Endothelial cell of umbilical vein (primary cell): ENCODE measurements at regions not wholly inside any gene's neighbourhood (a gene's known extent, or its start where the extent isn't known, plus 50 kb on each side); places are given as distances from the start of the nearest gene placed in this dataset.

Experiments
- BruUV-seq: library from RNA; stranded (reverse); fragments of 400-500 nt; replicated peaks from 2 replicates; lab custom pipeline; 2021; lab: Mats Ljungman, UMichigan
- CTCF ChIA-PET: fragments of 300-600, 350-600 bp; sonication (Branson Sonifier 250); formaldehyde crosslinking; loops from one replicate; lab custom pipeline; 2021; ENCODE audit warnings: antibody characterized with exemption, inconsistent platforms; lab: Charles Lee
- POLR2A ChIA-PET: fragments of 300-600, 350-600 bp; sonication (Branson Sonifier 250); formaldehyde crosslinking; loops from one replicate; lab custom pipeline; 2021; ENCODE audit warnings: antibody characterized with exemption, inconsistent platforms; lab: Charles Lee
- DNase-seq: peaks from one replicate; pipeline ENCODE4 v3.0.0-alpha.2; 2011; ENCODE audit warnings: low read depth, low spot score
- FAIRE-seq: peaks from 2 replicates; lab custom pipeline; 2011; peaks lifted over from hg19 to GRCh38; lab: Jason Lieb, UNC
- H2AFZ ChIP-seq: 2 replicates; pipeline ENCODE4 v1.6.0; 2012; ENCODE audit warnings: low read depth, low read length, control low read depth, inconsistent platforms
- H3K27ac ChIP-seq: 2 replicates; pipeline ENCODE4 v1.5.1; 2011; ENCODE audit warnings: low read depth, mild to moderate bottlenecking, control low read depth, low read length, moderate library complexity; ENCODE audit not compliant: insufficient read depth
- H3K27me3 ChIP-seq, 2 experiments: 2 replicates each; pipeline versions ENCODE4 v1.6.0 to v1.6.1; 2011; ENCODE audit warnings: low read length in 2 of 2, mixed read lengths in 1 of 2; ENCODE audit not compliant: control insufficient read depth in 2 of 2, insufficient read depth in 2 of 2
- H3K36me3 ChIP-seq, 2 experiments: 2 replicates in 1 of 2; 3 replicates in 1 of 2; pipeline ENCODE4 v1.5.1; 2011; ENCODE audit warnings: low read length in 2 of 2, mild to moderate bottlenecking in 1 of 2, moderate library complexity in 1 of 2; ENCODE audit not compliant: control insufficient read depth in 2 of 2, insufficient read depth in 2 of 2; ENCODE audit errors: extremely low read depth in 1 of 2
- H3K4me1 ChIP-seq: 3 replicates; pipeline ENCODE4 v1.5.1; 2011; ENCODE audit warnings: mild to moderate bottlenecking, low read length; ENCODE audit not compliant: control insufficient read depth, insufficient read depth; ENCODE audit errors: extremely low read depth
- H3K4me2 ChIP-seq: 2 replicates; pipeline ENCODE4 v1.6.1; 2011; ENCODE audit warnings: low read length, control low read depth, mixed read lengths; ENCODE audit not compliant: insufficient read depth
- H3K4me3 ChIP-seq, 3 experiments: fragments of 200-600 bp in 1 of 3; sonication (generic), shearing (Covaris generic) in 1 of 3; replicated peaks in 1 of 3; 2 replicates each; pipeline ENCODE4 v1.5.1; 2011 to 2016; ENCODE audit warnings: control low read depth in 3 of 3, low read length in 3 of 3, mild to moderate bottlenecking in 2 of 3, inconsistent platforms in 1 of 3, low read depth in 1 of 3, moderate library complexity in 1 of 3; ENCODE audit not compliant: insufficient read depth in 1 of 3
- H3K79me2 ChIP-seq: 2 replicates; pipeline ENCODE4 v1.6.0; 2012; ENCODE audit warnings: low read length, inconsistent platforms; ENCODE audit not compliant: control insufficient read depth, insufficient read depth
- H3K9ac ChIP-seq: replicated peaks from 2 replicates; pipeline ENCODE3; 2011; ENCODE audit warnings: low read length, control low read depth; ENCODE audit not compliant: insufficient read depth; ENCODE audit errors: extremely low read depth
- H3K9me1 ChIP-seq: replicated peaks from 3 replicates; pipeline ENCODE4 v1.6.0; 2011; ENCODE audit warnings: mild to moderate bottlenecking, low read length; ENCODE audit not compliant: control insufficient read depth, insufficient read depth; ENCODE audit errors: extremely low read depth
- H3K9me3 ChIP-seq: replicated peaks from 2 replicates; pipeline ENCODE4 v1.5.1; 2012; ENCODE audit warnings: low read length, inconsistent platforms; ENCODE audit not compliant: control insufficient read depth, insufficient read depth
- H4K20me1 ChIP-seq: replicated peaks from 2 replicates; pipeline ENCODE3; 2011; ENCODE audit warnings: mild to moderate bottlenecking, low read length; ENCODE audit not compliant: control insufficient read depth, insufficient read depth; ENCODE audit errors: extremely low read depth
- EZH2 ChIP-seq: IDR thresholded peaks from 2 replicates; pipeline ENCODE4 v1.6.1; 2012; ENCODE audit warnings: borderline replicate concordance, low read depth, mild to moderate bottlenecking, moderate library complexity, low read length, inconsistent platforms; ENCODE audit not compliant: severe bottlenecking
- FOS ChIP-seq: IDR thresholded peaks from 2 replicates; pipeline ENCODE4 v1.6.1; 2011; ENCODE audit warnings: mild to moderate bottlenecking, low read length, moderate library complexity, borderline replicate concordance; ENCODE audit not compliant: insufficient read depth
- GATA2 ChIP-seq: IDR thresholded peaks from 2 replicates; pipeline ENCODE4 v1.7.0; 2011; ENCODE audit warnings: low read depth, mild to moderate bottlenecking, moderate library complexity, mixed read lengths, low read length; ENCODE audit not compliant: insufficient read length, insufficient read depth
- JUN ChIP-seq: IDR thresholded peaks from 2 replicates; pipeline ENCODE4 v1.6.1; 2011; ENCODE audit warnings: borderline replicate concordance, low read depth; ENCODE audit not compliant: insufficient read length, insufficient read depth
- MYC ChIP-seq: IDR thresholded peaks from one replicate; pipeline ENCODE4 v1.6.1; 2011; ENCODE audit warnings: mild to moderate bottlenecking, low read depth, low read length
- POLR2A ChIP-seq: IDR thresholded peaks from 2 replicates; pipeline ENCODE4 v1.6.1; 2012; ENCODE audit warnings: low read depth, mild to moderate bottlenecking, control low read depth, low read length
- POLR2AphosphoS5 ChIP-seq: IDR thresholded peaks from 2 replicates; pipeline ENCODE4 v1.6.1; 2012; ENCODE audit warnings: low read depth, mild to moderate bottlenecking, control low read depth, low read length, moderate library complexity; ENCODE audit not compliant: insufficient read depth
- dilution Hi-C: fragments of 300-500 bp; cut with MboI; formaldehyde crosslinking; loops from one replicate; pipeline ENCODE4 v1.15.0; 2019; ENCODE audit warnings: low sequenced_read_pairs; ENCODE audit not compliant: extremely low pct_ligation_motif_present
- intact Hi-C: fragments of 100-400 bp; cut with micrococcal nuclease; formaldehyde crosslinking; loops from one replicate; pipeline ENCODE4 v1.10.0; 2022
- TF ChIP-seq, protein P1 (sequence below): IDR thresholded peaks from 2 replicates; pipeline ENCODE4 v1.6.1; 2011; ENCODE audit not compliant: insufficient read depth, insufficient read length
- TF ChIP-seq, protein P2 (sequence below), 2 donors: IDR thresholded peaks; 1 replicate in 1 of 2; 2 replicates in 1 of 2; pipeline ENCODE4 v1.5.1; 2011; ENCODE audit warnings: low read length in 2 of 2, mild to moderate bottlenecking in 2 of 2, moderate library complexity in 2 of 2, control low read depth in 1 of 2, inconsistent platforms in 1 of 2, low read depth in 1 of 2; ENCODE audit not compliant: insufficient read depth in 1 of 2; ENCODE audit errors: extremely low read depth in 1 of 2

DNA sequence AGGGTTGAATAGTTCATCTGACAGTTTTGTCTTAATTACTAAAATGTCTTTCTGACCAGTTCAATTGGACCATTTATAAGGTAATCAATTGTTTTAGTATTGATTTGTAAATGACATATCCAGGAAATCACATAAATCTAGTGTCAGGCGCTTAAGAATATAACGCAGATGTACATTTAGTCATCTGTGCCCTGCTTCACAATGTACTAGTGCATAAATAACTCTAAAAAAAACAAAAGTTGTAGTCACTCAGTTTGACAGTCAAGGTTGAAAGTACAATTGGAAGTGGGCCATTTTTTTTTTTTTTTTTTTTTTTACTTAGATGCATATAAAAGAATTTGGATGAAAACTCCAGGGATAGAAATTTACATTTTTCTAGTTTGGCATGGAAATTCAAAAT, 490.4 kb downstream of the PTPRC start:
- no peak overlapping the region for H2AFZ ChIP-seq
- H3K4me3 ChIP-seq = no peak overlapping the region
- H3K9me1 ChIP-seq = no peaks in the 10 kb centered on the region
- dilution Hi-C loops = no loop called here
- H3K9me3 ChIP-seq = no peaks in the 10 kb centered on the region
- peaks cover 3% of the 10 kb centered on the region for H3K4me1 ChIP-seq
- TF ChIP-seq JUN (no peak), POLR2AphosphoS5 (no peak), EZH2 (no peak)
- H3K79me2 ChIP-seq = no peaks in the 10 kb centered on the region
- DNase-seq = peak; percentile 66
- POLR2A ChIA-PET = no interaction called here
- CTCF ChIA-PET = no interaction called here
- BruUV-seq = no TSS peak
- no peaks in the 10 kb centered on the region for H3K27me3 ChIP-seq
- intact Hi-C loops = no loop called here
- H3K4me2 ChIP-seq = no peak overlapping the region
- H3K27ac ChIP-seq = no peak overlapping the region
- H4K20me1 ChIP-seq = no peaks in the 10 kb centered on the region
- no peak overlapping the region for H3K9ac ChIP-seq
- FAIRE-seq = no peak
- H3K36me3 ChIP-seq = no peaks in the 10 kb centered on the region

DNA sequence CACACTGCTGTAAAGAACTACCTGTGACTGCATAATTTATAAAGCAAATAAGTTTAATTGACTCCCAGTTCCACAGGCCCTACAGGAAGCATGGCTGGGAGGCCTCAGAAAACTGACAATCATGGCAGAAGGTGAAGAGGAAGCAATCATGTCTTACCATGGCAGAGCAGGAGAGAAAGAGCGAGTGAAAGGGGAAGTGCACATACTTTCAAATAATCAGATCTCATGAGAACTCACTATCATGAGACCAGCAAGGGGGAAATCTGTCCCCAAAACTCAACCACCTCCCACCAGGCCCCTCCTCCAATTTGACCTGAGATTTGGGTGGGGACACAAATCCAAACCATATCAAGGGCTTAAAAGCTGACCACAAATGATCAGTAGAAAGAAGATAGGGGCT, 493.2 kb downstream of the PTPRC start:
- H3K4me2 ChIP-seq = no peak overlapping the region
- ChIA-PET CTCF (no interaction called here), POLR2A (no interaction called here)
- no peak overlapping the region for H3K9ac ChIP-seq
- dilution Hi-C loops (no loop called here), intact Hi-C loops (no loop called here)
- no peak for DNase-seq
- H4K20me1 ChIP-seq = no peaks in the 10 kb centered on the region
- no peaks in the 10 kb centered on the region for H3K36me3 ChIP-seq
- H2AFZ ChIP-seq = no peak overlapping the region
- no peak overlapping the region for H3K27ac ChIP-seq
- TF ChIP-seq, protein P1, sequence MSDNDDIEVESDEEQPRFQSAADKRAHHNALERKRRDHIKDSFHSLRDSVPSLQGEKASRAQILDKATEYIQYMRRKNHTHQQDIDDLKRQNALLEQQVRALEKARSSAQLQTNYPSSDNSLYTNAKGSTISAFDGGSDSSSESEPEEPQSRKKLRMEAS = no peak
- TF ChIP-seq GATA2 (no peak), JUN (no peak), EZH2 (no peak), POLR2AphosphoS5 (no peak), FOS (no peak), POLR2A (no peak), MYC (no peak)
- TF ChIP-seq, protein P2, sequence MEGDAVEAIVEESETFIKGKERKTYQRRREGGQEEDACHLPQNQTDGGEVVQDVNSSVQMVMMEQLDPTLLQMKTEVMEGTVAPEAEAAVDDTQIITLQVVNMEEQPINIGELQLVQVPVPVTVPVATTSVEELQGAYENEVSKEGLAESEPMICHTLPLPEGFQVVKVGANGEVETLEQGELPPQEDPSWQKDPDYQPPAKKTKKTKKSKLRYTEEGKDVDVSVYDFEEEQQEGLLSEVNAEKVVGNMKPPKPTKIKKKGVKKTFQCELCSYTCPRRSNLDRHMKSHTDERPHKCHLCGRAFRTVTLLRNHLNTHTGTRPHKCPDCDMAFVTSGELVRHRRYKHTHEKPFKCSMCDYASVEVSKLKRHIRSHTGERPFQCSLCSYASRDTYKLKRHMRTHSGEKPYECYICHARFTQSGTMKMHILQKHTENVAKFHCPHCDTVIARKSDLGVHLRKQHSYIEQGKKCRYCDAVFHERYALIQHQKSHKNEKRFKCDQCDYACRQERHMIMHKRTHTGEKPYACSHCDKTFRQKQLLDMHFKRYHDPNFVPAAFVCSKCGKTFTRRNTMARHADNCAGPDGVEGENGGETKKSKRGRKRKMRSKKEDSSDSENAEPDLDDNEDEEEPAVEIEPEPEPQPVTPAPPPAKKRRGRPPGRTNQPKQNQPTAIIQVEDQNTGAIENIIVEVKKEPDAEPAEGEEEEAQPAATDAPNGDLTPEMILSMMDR (IDR thresholded peaks at IDR 0.05; ENCODE audit: extremely low read depth in 1 of 2, insufficient read depth in 1 of 2, low read depth in 1 of 2, low read length in 2 of 2) = no peak
- no peak overlapping the region for H3K4me3 ChIP-seq
- H3K27me3 ChIP-seq = no peaks in the 10 kb centered on the region
- H3K4me1 ChIP-seq = peaks cover 3% of the 10 kb centered on the region
- FAIRE-seq = no peak
- no peaks in the 10 kb centered on the region for H3K9me1 ChIP-seq
- H3K9me3 ChIP-seq = no peaks in the 10 kb centered on the region
- no peaks in the 10 kb centered on the region for H3K79me2 ChIP-seq
- no TSS peak for BruUV-seq
